GM12865 (cell line): ENCODE measurements at regions not wholly inside any gene's neighbourhood (a gene's known extent, or its start where the extent isn't known, plus 50 kb on each side); places are given as distances from the start of the nearest gene placed in this dataset.

Experiments
- DNase-seq: peaks from one replicate; pipeline ENCODE4 v3.0.0; 2010; ENCODE audit warnings: low read depth
- H3K4me3 ChIP-seq: 2 replicates; pipeline ENCODE4 v1.5.1; 2011; ENCODE audit warnings: mild to moderate bottlenecking, low read depth, low read length, control low read depth
- CTCF ChIP-seq: IDR thresholded peaks from 2 replicates; pipeline ENCODE4 v1.5.1; 2011; ENCODE audit warnings: low read length, control low read depth, low read depth, inconsistent platforms; ENCODE audit not compliant: insufficient read depth; ENCODE audit errors: missing control alignments

GRCh38 chr1:68352202-68352601 lies 97.6 kb downstream of the RPE65 start:
- TF ChIP-seq CTCF: no peak
- no peak overlapping the region for H3K4me3 ChIP-seq
- no peak for DNase-seq

- TF ChIP-seq CTCF: no peak
- peak; percentile 80 for DNase-seq
Observed at GRCh38 chr1:68347415-68347814, 102.3 kb downstream of the RPE65 start.

GRCh38 chr1:68346188-68346808 lies 103.5 kb downstream of the RPE65 start:
- peak; percentile 27 for TF ChIP-seq CTCF
- no peak overlapping the region for H3K4me3 ChIP-seq
- DNase-seq: peak; percentile 22

More at GRCh38 chr1:68347415-68347814, 102.3 kb downstream of the RPE65 start:
- no peak overlapping the region for H3K4me3 ChIP-seq

- H3K4me3 ChIP-seq: no peak overlapping the region
- DNase-seq: no peak
- no peak for TF ChIP-seq CTCF
Observed at GRCh38 chr1:68344208-68344607, 105.5 kb downstream of the RPE65 start.

GRCh38 chr1:68340951-68341350 lies 108.6 kb upstream of the WLS start:
- H3K4me3 ChIP-seq: no peak overlapping the region
- no peak for TF ChIP-seq CTCF
- no peak for DNase-seq

- no peak for TF ChIP-seq CTCF
- DNase-seq: no peak
- H3K4me3 ChIP-seq: no peak overlapping the region
Observed at GRCh38 chr1:68339505-68339904, 107.2 kb upstream of the WLS start.

GRCh38 chr1:68338081-68338480 lies 105.8 kb upstream of the WLS start:
- no peak overlapping the region for H3K4me3 ChIP-seq
- no peak for DNase-seq
- TF ChIP-seq CTCF: no peak
